Sigmoid colon (tissue), 6 donors: ENCODE measurements at regions not wholly inside any gene's neighbourhood (a gene's known extent, or its start where the extent isn't known, plus 50 kb on each side); places are given as distances from the start of the nearest gene placed in this dataset.

Experiments
- DNase-seq: peaks from one replicate; pipeline ENCODE4 v3.0.0-alpha.2; 2019
- H3K27ac ChIP-seq, 4 donors: fragments of 200-600 bp; sonication (generic); one replicate each; pipeline ENCODE4 v1.5.1; 2016 to 2019; ENCODE audit warnings: mild to moderate bottlenecking in 1 of 4
- H3K27me3 ChIP-seq, 3 donors: fragments of 200-600 bp; sonication (generic); one replicate each; pipeline ENCODE4 v1.5.1; 2019; ENCODE audit warnings: mild to moderate bottlenecking in 1 of 3
- H3K36me3 ChIP-seq, 4 donors: fragments of 200-600 bp; sonication (generic); one replicate each; pipeline ENCODE4 v1.5.1; 2016 to 2019
- H3K4me1 ChIP-seq, 4 donors: fragments of 200-600 bp; sonication (generic); one replicate each; pipeline ENCODE4 v1.5.1; 2017 to 2019
- H3K4me3 ChIP-seq, 4 donors: fragments of 200-600 bp; sonication (generic); one replicate each; pipeline ENCODE4 v1.5.1; 2017 to 2019; ENCODE audit warnings: mild to moderate bottlenecking in 2 of 4, moderate library complexity in 1 of 4
- H3K9me3 ChIP-seq, 4 donors: fragments of 200-600 bp in 3 of 4; sonication (generic) in 3 of 4; one replicate each; pipeline versions ENCODE4 v1.5.1 to v1.6.1; 2013 to 2019
- EP300 ChIP-seq, 4 donors: sonication (generic); formaldehyde crosslinking; IDR thresholded peaks; one replicate each; pipeline ENCODE4 v1.6.1; 2017; ENCODE audit warnings: antibody characterized with exemption in 4 of 4
- POLR2A ChIP-seq, 2 donors: fragments of 450-650 bp; IDR thresholded peaks; one replicate each; pipeline ENCODE4 v1.6.1; 2016; ENCODE audit warnings: antibody characterized with exemption in 2 of 2, mild to moderate bottlenecking in 2 of 2, moderate library complexity in 2 of 2
- POLR2AphosphoS5 ChIP-seq, 4 donors: sonication (generic); formaldehyde crosslinking; IDR thresholded peaks; one replicate each; pipeline ENCODE4 v1.6.1; 2017; ENCODE audit warnings: antibody characterized with exemption in 4 of 4
- WGBS, 2 donors: extraction: QIAGEN DNeasy Blood & Tissue Kit; methylation state at CpG; one replicate each; pipeline ENCODE4 v1.1.7; 2013; 5-methylcytosine and 5-hydroxymethylcytosine counted together
- intact Hi-C: fragments of 100-400 bp; cut with DNase I; formaldehyde crosslinking; loops from one replicate; pipeline ENCODE4 v1.15.1; 2023
- TF ChIP-seq, protein P1 (sequence below), 4 experiments: fragments of 450-650 bp in 3 of 4; fragments of 200-600 bp in 1 of 4; IDR thresholded peaks; one replicate each; pipeline ENCODE4 v1.5.1; 2016 to 2019; ENCODE audit warnings: antibody characterized with exemption in 4 of 4, mild to moderate bottlenecking in 3 of 4, moderate library complexity in 2 of 4
- donor health status: healthy with polysubstance abuse.
- donor health status: healthy.

GRCh38 chr20:4453359-4453758 is 204.3 kb upstream of the ADRA1D start:
- Histone ChIP-seq H3K4me1 (peaks cover 0 to 11% (median 10%) of the 10 kb centered on the region in 4 donors), H3K36me3 (no peaks in the 10 kb centered on the region), H3K4me3 (no peak overlapping the region), H3K27me3 (no peaks in the 10 kb centered on the region), H3K27ac (no peak overlapping the region), H3K9me3 (no peaks in the 10 kb centered on the region)
- 86 to 94% methylated on average over 1 of the region's 1 CpG for WGBS, 2 donors
- intact Hi-C loops, result no loop called here
- DNase-seq, result no peak
- TF ChIP-seq POLR2AphosphoS5 (IDR thresholded peaks at IDR 0.05) (no peak), EP300 (IDR thresholded peaks at IDR 0.05) (no peak)

- intact Hi-C loops, result no loop called here
- TF ChIP-seq, protein P1, sequence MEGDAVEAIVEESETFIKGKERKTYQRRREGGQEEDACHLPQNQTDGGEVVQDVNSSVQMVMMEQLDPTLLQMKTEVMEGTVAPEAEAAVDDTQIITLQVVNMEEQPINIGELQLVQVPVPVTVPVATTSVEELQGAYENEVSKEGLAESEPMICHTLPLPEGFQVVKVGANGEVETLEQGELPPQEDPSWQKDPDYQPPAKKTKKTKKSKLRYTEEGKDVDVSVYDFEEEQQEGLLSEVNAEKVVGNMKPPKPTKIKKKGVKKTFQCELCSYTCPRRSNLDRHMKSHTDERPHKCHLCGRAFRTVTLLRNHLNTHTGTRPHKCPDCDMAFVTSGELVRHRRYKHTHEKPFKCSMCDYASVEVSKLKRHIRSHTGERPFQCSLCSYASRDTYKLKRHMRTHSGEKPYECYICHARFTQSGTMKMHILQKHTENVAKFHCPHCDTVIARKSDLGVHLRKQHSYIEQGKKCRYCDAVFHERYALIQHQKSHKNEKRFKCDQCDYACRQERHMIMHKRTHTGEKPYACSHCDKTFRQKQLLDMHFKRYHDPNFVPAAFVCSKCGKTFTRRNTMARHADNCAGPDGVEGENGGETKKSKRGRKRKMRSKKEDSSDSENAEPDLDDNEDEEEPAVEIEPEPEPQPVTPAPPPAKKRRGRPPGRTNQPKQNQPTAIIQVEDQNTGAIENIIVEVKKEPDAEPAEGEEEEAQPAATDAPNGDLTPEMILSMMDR (IDR thresholded peaks at IDR 0.05), result no peak
- TF ChIP-seq POLR2AphosphoS5 (IDR thresholded peaks at IDR 0.05), result no peak
- no peak for TF ChIP-seq POLR2A (IDR thresholded peaks at IDR 0.05)
- TF ChIP-seq EP300 (IDR thresholded peaks at IDR 0.05), result no peak
- 65 to 73% methylated on average over 2 of the region's 2 CpGs for WGBS, 2 donors
- Histone ChIP-seq H3K27ac (no peak overlapping the region), H3K27me3 (no peaks in the 10 kb centered on the region), H3K9me3 (no peaks in the 10 kb centered on the region), H3K4me1 (peaks cover 0 to 11% (median 10%) of the 10 kb centered on the region in 4 donors), H3K36me3 (no peaks in the 10 kb centered on the region), H3K4me3 (no peak overlapping the region)
- DNase-seq, result no peak
Observed at GRCh38 chr20:4451487-4452081, 202.5 kb upstream of the ADRA1D start.

- H3K4me3 ChIP-seq, result no peak overlapping the region
- DNase-seq, result no peak
- peak overlapping the region in 1 of 4 donors; percentile 33 for H3K27ac ChIP-seq
- TF ChIP-seq, protein P1 (IDR thresholded peaks at IDR 0.05), result peak in 3 of 4 experiments; percentile 5 to 46 (median 21)
- no peak for TF ChIP-seq POLR2A (IDR thresholded peaks at IDR 0.05)
- H3K36me3 ChIP-seq, result no peaks in the 10 kb centered on the region
- no peaks in the 10 kb centered on the region for H3K9me3 ChIP-seq
- peaks cover 0 to 11% (median 10%) of the 10 kb centered on the region in 4 donors for H3K4me1 ChIP-seq
- no peaks in the 10 kb centered on the region for H3K27me3 ChIP-seq
- WGBS, 2 donors, result 71 to 81% methylated on average over 11 of the region's 11 CpGs
- intact Hi-C loops, result no loop called here
Observed at GRCh38 chr20:4449957-4450715, 201.0 kb upstream of the ADRA1D start.

GRCh38 chr20:4445784-4446183 is 196.7 kb upstream of the ADRA1D start:
- TF ChIP-seq EP300 (IDR thresholded peaks at IDR 0.05) (no peak), POLR2AphosphoS5 (IDR thresholded peaks at IDR 0.05) (no peak)
- Histone ChIP-seq H3K4me1 (peaks cover 0 to 11% (median 10%) of the 10 kb centered on the region in 4 donors), H3K36me3 (no peaks in the 10 kb centered on the region), H3K9me3 (no peaks in the 10 kb centered on the region), H3K27ac (no peak overlapping the region), H3K27me3 (no peaks in the 10 kb centered on the region), H3K4me3 (no peak overlapping the region)
- intact Hi-C loops, result no loop called here
- WGBS, 2 donors, result 44 to 55% methylated on average over 4 of the region's 4 CpGs
- no peak for DNase-seq

GRCh38 chr20:4445331-4445730 is 196.2 kb upstream of the ADRA1D start:
- Histone ChIP-seq H3K4me1 (peaks cover 0 to 8% (median 6%) of the 10 kb centered on the region in 4 donors), H3K36me3 (no peaks in the 10 kb centered on the region), H3K27ac (no peak overlapping the region), H3K27me3 (no peaks in the 10 kb centered on the region), H3K9me3 (no peaks in the 10 kb centered on the region), H3K4me3 (no peak overlapping the region)
- no peak for DNase-seq
- WGBS, 2 donors, result 70 to 85% methylated on average over 2 of the region's 2 CpGs
- TF ChIP-seq, protein P1 (IDR thresholded peaks at IDR 0.05), result no peak
- no peak for TF ChIP-seq POLR2A (IDR thresholded peaks at IDR 0.05)
- intact Hi-C loops, result no loop called here
